ENCODE measurements at regions not wholly inside any gene's neighbourhood (a gene's known extent, or its start where the extent isn't known, plus 50 kb on each side); places are given as distances from the start of the nearest gene placed in this dataset.
"Not testable (repeated sequence)": the region's sequence is repeated elsewhere in the genome, so short reads cannot be mapped to it uniquely, and the experiment has no call there.

DNA sequence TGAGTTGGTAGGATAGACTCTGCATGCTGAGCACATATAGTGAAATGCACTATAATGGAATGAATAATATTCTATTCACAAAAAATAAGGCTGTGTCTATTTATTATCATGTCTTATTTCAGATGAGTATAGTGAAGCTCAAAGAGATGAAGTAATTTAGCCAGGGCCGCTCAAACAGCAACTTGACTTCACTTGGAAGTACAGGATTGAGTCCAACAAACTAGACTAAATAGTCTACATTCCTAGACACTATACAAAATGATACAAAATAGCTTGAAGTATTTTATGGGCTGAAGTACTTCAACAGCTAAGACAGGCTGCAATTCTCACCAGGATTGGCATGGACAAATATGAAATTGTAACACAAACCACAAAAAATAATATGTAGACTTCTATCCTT, 144.5 kb upstream of the DST start:
- Histone ChIP-seq H3K4me3 (ENCODE audit: low read depth, low read length, poor library complexity, severe bottlenecking) (no peak overlapping the region), H3K9me3 (ENCODE audit: low read depth, low read length, poor library complexity, severe bottlenecking) (no peaks in the 10 kb centered on the region), H3K36me3 (ENCODE audit: insufficient read depth, low read length, poor library complexity, severe bottlenecking) (no peaks in the 10 kb centered on the region), H3K27me3 (replicated peaks; ENCODE audit: insufficient read depth, low read depth, low read length, poor library complexity) (no peaks in the 10 kb centered on the region), H3K27ac (ENCODE audit: low read depth, low read length, poor library complexity, severe bottlenecking) (no peak overlapping the region), H3K4me1 (ENCODE audit: insufficient read depth, low read length, poor library complexity, severe bottlenecking) (no peaks in the 10 kb centered on the region)
- no peak for TF ChIP-seq EZH2 (IDR thresholded peaks at IDR 0.05; ENCODE audit: borderline replicate concordance, low read depth, low read length, poor library complexity, severe bottlenecking)
- intact Hi-C loops (cut with micrococcal nuclease; ENCODE audit: unreplicated experiment): no loop called here
- no TSS peak for BruUV-seq (replicated peaks)
- CTCF ChIA-PET: no interaction called here
- DNase-seq (ENCODE audit: low spot score): no peak
- POLR2A ChIA-PET (ENCODE audit: low non-redundant PET): no interaction called here

DNA sequence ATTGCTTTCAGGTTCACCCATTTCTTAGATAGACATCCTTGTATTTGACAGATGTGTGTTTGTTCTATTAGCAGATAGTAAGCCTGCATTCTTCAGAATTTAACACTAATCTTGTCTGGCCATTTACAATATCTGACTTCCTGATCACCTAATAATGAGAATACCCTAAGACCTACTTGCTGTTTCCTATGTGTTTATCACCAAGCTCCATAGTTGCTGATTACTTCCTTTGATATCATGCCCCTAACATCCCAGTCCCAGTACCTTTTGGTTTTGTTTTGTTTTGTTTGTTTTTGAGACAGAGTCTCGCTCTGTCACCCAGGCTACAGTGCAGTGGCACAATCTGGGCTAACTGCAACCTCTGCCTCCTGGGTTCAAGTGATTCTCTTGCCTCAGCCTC, 143.6 kb upstream of the DST start:
- intact Hi-C loops (cut with micrococcal nuclease; ENCODE audit: unreplicated experiment): no loop called here
- Histone ChIP-seq H3K9me3 (ENCODE audit: low read depth, low read length, poor library complexity, severe bottlenecking) (no peaks in the 10 kb centered on the region), H3K27ac (ENCODE audit: low read depth, low read length, poor library complexity, severe bottlenecking) (no peak overlapping the region), H3K4me3 (ENCODE audit: low read depth, low read length, poor library complexity, severe bottlenecking) (no peak overlapping the region), H3K4me1 (ENCODE audit: insufficient read depth, low read length, poor library complexity, severe bottlenecking) (no peaks in the 10 kb centered on the region), H3K27me3 (replicated peaks; ENCODE audit: insufficient read depth, low read depth, low read length, poor library complexity) (no peaks in the 10 kb centered on the region), H3K36me3 (ENCODE audit: insufficient read depth, low read length, poor library complexity, severe bottlenecking) (no peaks in the 10 kb centered on the region)
- POLR2A ChIA-PET (ENCODE audit: low non-redundant PET): no interaction called here
- no peak for DNase-seq (ENCODE audit: low spot score)
- CTCF ChIA-PET: no interaction called here
- no TSS peak for BruUV-seq (replicated peaks)
- no peak for TF ChIP-seq EZH2 (IDR thresholded peaks at IDR 0.05; ENCODE audit: borderline replicate concordance, low read depth, low read length, poor library complexity, severe bottlenecking)
- TF ChIP-seq, protein P1, sequence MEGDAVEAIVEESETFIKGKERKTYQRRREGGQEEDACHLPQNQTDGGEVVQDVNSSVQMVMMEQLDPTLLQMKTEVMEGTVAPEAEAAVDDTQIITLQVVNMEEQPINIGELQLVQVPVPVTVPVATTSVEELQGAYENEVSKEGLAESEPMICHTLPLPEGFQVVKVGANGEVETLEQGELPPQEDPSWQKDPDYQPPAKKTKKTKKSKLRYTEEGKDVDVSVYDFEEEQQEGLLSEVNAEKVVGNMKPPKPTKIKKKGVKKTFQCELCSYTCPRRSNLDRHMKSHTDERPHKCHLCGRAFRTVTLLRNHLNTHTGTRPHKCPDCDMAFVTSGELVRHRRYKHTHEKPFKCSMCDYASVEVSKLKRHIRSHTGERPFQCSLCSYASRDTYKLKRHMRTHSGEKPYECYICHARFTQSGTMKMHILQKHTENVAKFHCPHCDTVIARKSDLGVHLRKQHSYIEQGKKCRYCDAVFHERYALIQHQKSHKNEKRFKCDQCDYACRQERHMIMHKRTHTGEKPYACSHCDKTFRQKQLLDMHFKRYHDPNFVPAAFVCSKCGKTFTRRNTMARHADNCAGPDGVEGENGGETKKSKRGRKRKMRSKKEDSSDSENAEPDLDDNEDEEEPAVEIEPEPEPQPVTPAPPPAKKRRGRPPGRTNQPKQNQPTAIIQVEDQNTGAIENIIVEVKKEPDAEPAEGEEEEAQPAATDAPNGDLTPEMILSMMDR (conservative IDR thresholded peaks at IDR 0.05; ENCODE audit: low read depth, low read length): no peak

DNA sequence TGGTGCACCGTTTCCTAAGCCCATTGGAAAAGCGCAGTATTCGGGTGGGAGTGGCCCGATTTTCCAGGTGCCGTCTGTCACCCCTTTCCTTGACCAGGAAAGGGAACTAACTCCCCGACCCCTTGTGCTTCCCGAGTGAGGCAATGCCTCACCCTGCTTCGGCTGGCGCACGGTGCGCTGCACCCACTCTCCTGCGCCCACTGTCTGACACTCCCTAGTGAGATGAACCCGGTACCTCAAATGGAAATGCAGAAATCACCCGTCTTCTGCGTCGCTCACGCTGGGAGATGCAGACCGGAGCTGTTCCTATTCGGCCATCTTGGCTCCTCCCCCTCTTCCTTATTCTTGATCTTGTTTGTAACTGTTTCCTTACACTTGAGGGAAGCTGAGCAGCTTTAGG, 142.8 kb upstream of the DST start:
- POLR2A ChIA-PET (ENCODE audit: low non-redundant PET); H3K27ac ChIP-seq (ENCODE audit: low read depth, low read length, poor library complexity, severe bottlenecking); BruUV-seq (replicated peaks); H3K9me3 ChIP-seq (ENCODE audit: low read depth, low read length, poor library complexity, severe bottlenecking); H3K36me3 ChIP-seq (ENCODE audit: insufficient read depth, low read length, poor library complexity, severe bottlenecking); DNase-seq (ENCODE audit: low spot score); H3K4me3 ChIP-seq (ENCODE audit: low read depth, low read length, poor library complexity, severe bottlenecking); intact Hi-C loops (cut with micrococcal nuclease; ENCODE audit: unreplicated experiment); H3K4me1 ChIP-seq (ENCODE audit: insufficient read depth, low read length, poor library complexity, severe bottlenecking); CTCF ChIA-PET; H3K27me3 ChIP-seq (replicated peaks; ENCODE audit: insufficient read depth, low read depth, low read length, poor library complexity): not testable (repeated sequence)

DNA sequence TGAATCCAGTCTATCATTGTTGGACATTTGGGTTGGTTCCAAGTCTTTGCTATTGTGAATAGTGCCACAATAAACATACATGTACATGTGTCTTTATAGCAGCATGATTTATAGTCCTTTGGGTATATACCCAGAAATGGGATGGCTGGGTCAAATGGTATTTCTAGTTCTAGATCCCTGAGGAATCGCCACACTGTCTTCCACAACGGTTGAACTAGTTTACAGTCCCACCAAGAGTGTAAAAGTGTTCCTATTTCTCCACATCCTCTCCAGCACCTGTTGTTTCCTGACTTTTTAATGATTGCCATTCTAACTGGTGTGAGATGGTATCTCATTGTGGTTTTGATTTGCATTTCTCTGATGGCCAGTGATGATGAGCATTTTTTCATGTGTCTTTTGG, 137.4 kb upstream of the DST start:
- H3K4me3 ChIP-seq (ENCODE audit: low read depth, low read length, poor library complexity, severe bottlenecking); H3K4me1 ChIP-seq (ENCODE audit: insufficient read depth, low read length, poor library complexity, severe bottlenecking); intact Hi-C loops (cut with micrococcal nuclease; ENCODE audit: unreplicated experiment); H3K9me3 ChIP-seq (ENCODE audit: low read depth, low read length, poor library complexity, severe bottlenecking); CTCF ChIA-PET; POLR2A ChIA-PET (ENCODE audit: low non-redundant PET); BruUV-seq (replicated peaks); H3K36me3 ChIP-seq (ENCODE audit: insufficient read depth, low read length, poor library complexity, severe bottlenecking); DNase-seq (ENCODE audit: low spot score); H3K27ac ChIP-seq (ENCODE audit: low read depth, low read length, poor library complexity, severe bottlenecking); H3K27me3 ChIP-seq (replicated peaks; ENCODE audit: insufficient read depth, low read depth, low read length, poor library complexity): not testable (repeated sequence)

DNA sequence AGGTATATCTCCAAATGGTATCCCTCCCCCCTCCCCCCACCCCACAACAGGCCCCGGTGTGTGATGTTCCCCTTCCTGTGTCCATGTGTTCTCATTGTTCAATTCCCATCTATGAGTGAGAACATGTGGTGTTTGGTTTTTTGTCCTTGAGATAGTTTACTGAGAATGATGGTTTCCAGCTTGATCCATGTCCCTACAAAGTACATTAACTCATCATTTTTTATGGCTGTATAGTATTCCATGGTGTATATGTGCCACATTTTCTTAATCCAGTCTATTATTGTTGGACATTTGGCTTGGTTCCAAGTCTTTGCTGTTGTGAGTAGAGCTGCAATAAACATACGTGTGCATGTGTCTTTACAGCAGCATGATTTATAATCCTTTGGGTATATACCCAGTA, 135.8 kb upstream of the DST start:
- DNase-seq (ENCODE audit: low spot score); intact Hi-C loops (cut with micrococcal nuclease; ENCODE audit: unreplicated experiment): not testable (repeated sequence)

More for the DNA sequence above, 135.8 kb upstream of the DST start:
- H3K9me3 ChIP-seq (ENCODE audit: low read depth, low read length, poor library complexity, severe bottlenecking); BruUV-seq (replicated peaks); H3K4me3 ChIP-seq (ENCODE audit: low read depth, low read length, poor library complexity, severe bottlenecking); H3K36me3 ChIP-seq (ENCODE audit: insufficient read depth, low read length, poor library complexity, severe bottlenecking); CTCF ChIA-PET; H3K4me1 ChIP-seq (ENCODE audit: insufficient read depth, low read length, poor library complexity, severe bottlenecking); H3K27ac ChIP-seq (ENCODE audit: low read depth, low read length, poor library complexity, severe bottlenecking); H3K27me3 ChIP-seq (replicated peaks; ENCODE audit: insufficient read depth, low read depth, low read length, poor library complexity); POLR2A ChIA-PET (ENCODE audit: low non-redundant PET): not testable (repeated sequence)
